NCI-H82 treated with DMSO at 0.1 percent for 48 hours (cell line): ENCODE measurements at regions not wholly inside any gene's neighbourhood (a gene's known extent, or its start where the extent isn't known, plus 50 kb on each side); places are given as distances from the start of the nearest gene placed in this dataset.
"Not testable (repeated sequence)": the region's sequence is repeated elsewhere in the genome, so short reads cannot be mapped to it uniquely, and the experiment has no call there.

Experiments
- DNase-seq: peaks from one replicate; lab custom pipeline; 2025; ENCODE audit not compliant: unreplicated experiment; lab: John Stamatoyannopoulos, UW

- no peak for DNase-seq
These were observed 481.4 kb downstream of the ADRA2A start for GRCh38 chr10:111558211-111558610.

- DNase-seq: no peak
These were observed 483.2 kb downstream of the ADRA2A start for GRCh38 chr10:111560027-111560426.

GRCh38 chr10:111561124-111561523 is 484.3 kb downstream of the ADRA2A start:
- no peak for DNase-seq

- DNase-seq: no peak
These were observed 488.7 kb downstream of the ADRA2A start for GRCh38 chr10:111565542-111565941.

DNA sequence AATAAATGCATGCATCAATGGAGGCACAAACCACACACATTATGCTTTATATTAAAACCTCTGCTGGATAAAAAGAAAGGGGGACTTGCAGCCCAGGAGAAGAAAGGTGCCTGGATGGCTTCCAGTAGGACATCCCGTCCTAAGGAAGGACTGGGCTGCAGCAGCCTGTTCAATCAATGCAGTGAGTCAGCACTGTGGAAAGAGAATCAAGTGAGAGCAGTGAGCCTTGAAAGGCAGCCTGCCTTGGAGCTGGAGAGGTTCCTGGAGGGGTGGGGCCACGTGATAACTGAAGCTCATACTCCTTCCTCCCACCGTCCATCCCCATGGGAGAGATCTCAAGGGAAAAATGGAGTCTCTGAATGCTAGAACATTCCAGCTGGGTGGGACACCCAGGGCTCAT is 501.2 kb downstream of the ADRA2A start:
- DNase-seq: no peak

DNA sequence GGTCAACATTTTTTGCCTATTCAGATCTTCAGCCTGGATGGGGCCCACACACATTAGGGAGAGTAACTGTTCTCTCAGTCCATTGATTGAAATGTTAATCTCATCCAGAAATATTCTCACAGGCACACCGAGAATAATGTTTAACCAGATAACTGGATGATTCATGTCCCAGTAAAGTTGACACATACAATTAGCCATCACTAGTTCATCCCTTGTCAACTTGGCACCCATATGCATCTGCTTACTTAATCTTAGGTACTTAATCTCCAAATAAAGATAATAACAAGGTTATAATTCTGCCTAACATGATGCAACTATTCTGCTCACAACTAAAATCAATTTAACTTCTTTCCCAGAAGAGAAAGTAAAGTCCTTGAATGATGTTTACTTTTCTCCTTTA is 502.6 kb downstream of the ADRA2A start:
- DNase-seq: peak; percentile 55

GRCh38 chr10:111590703-111591102 is 513.9 kb downstream of the ADRA2A start:
- DNase-seq: no peak

DNA sequence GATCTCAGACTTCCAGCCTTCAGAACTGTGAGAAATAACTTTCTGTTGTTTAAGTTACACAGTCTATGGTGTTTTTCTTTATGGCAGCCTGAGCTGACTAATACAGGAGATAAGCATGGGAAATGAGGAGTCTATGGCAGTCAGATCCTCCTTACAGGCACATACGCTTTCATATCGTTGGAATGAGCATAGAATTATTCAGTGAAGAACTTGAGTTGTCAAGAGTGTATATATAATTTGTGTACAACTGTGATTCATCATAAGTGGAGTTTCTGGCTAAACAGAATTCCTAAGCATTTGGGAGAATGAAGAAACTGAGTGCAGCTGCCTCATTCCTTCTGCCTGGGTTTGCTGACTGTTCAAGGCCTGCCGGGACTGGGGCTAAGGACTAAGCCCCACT is 516.7 kb downstream of the ADRA2A start:
- DNase-seq: no peak

GRCh38 chr10:111595173-111595572 is 518.3 kb downstream of the ADRA2A start:
- no peak for DNase-seq

DNA sequence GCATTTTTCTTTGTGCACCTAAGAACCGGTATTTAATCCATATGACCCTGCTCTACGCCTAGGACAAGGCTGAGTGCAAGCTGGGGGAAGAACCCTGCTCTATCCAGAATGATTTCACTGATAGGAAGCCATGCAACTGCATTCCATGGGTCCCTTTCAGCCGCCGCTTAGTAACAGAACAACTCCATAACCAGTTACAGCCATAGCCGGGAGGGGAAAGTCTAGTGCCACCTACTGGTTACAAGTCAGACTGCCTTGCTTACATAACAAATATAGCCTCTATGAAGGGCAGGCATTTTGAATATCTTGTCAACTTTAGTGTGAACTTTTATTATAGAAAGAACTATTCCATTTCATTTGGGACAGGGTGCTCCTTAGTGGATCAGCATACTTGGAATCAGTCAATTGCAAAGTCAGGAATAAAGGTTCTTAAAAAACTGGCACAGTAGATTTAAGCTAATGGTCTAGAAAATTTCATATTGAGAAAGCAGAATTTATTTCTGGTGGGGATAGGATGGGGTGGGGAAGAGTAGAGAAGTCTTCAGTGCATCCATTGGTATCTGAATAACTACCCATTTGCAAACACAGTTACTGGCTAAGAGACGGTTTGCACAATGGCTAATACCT is 521.7 kb downstream of the ADRA2A start:
- DNase-seq: peak; percentile 57

GRCh38 chr10:111599943-111600342 is 523.1 kb downstream of the ADRA2A start:
- DNase-seq: no peak

DNA sequence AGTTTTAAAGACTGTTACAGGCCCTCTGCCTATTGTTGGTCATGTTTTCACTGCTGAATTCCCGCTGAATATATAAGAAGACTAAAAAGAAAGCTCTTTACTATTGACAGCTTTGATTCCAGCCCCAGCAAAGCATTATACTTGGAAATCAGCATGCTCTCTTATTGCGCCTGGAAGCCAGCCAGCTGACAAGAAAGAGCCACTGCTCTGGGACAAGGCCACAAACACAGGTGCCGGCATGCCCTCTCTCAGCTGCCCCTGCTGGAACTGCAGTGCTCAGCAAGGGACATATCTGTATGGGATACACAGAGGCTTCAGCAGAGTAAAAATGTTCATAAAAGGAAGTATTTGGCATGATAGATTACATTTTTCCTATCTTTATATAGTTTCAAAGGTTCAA is 523.9 kb downstream of the ADRA2A start:
- DNase-seq: no peak

DNA sequence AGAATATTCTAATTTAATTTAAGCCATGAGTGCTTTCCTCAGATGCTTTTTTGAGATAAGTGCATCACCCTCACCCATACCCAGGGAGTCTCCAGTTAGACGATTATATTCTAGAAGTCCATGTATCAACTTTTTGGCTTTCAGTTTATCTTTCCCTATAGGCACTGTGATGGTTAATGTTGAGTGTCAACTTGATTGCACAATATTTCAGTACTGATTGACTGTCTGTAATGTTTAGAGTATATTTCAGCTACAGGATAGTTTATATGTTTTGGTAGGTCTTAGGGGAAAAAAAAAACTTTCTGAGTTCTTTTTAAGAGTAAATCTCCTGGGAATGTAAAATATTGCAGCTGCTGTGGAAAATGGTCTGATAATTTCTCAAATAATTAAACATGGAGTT is 535.4 kb downstream of the ADRA2A start:
- DNase-seq: no peak

DNA sequence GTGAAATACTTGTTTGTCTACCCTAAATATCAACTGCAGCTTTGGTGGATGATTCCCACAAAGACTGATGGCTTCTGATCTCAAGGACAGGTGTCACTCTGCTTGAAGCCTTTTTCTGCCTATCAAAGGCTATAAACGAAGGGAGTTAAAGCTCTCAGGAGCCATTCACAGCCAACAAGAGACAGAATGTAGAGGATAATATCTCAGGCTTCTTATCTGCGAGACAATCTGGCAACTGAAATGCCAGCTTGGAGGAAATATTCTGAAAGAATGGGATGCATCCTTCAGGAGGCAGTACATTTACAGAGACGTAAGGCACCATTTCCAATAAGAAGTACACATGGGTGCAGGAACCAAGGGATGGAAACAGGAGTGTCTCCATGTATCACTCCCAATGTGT is 549.4 kb downstream of the GPAM start:
- DNase-seq: no peak

GRCh38 chr10:111646021-111646420 is 537.5 kb downstream of the GPAM start:
- no peak for DNase-seq

- no peak for DNase-seq
These were observed 535.5 kb downstream of the GPAM start for GRCh38 chr10:111648046-111648445.

GRCh38 chr10:111649080-111649479 is 534.5 kb downstream of the GPAM start:
- not testable (repeated sequence) for DNase-seq

DNA sequence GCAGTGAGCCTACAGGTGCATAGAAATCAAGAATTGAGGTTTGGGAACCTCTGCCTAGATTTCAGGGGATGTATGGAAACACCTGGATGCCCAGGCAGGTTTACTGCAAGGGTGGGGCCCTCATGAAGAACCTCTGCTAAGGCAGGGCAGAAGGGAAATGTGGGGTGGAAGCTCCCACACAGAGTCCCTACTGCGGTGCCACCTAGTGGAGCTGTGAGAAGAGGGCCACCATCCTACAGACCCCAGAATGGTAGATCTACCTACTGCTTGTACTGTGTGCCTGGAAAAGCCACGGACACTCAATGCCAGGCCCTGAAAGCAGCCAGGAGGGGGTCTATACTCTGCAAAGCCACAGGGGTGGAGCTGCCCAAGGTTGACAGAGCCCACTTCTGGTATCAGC is 533.5 kb downstream of the GPAM start:
- no peak for DNase-seq

- no peak for DNase-seq
These were observed 527.5 kb downstream of the GPAM start for GRCh38 chr10:111656066-111656465.

- no peak for DNase-seq
These were observed 505.8 kb downstream of the GPAM start for GRCh38 chr10:111677759-111678158.

DNA sequence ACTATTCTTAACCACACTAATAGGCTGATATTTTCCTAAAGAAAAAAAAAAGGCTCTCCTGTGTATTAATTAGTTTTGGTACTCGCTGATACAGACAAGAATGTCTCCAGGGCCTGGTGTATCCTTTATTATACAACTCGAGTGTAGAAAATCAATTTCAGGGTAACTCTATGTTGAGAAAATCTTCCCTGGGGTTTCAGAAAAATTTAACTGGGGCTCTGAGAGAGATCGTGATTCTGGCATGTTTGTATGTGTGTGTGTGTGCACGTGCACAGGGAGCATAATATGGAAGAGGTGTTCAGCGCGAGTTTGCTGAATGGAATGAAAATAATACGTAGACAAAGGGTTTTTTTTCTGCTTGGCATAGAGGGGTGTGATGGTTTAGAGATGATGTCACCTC is 496.8 kb downstream of the GPAM start:
- no peak for DNase-seq

- DNase-seq: no peak
These were observed 484.9 kb downstream of the GPAM start for GRCh38 chr10:111698711-111699110.

GRCh38 chr10:111703986-111704385 is 479.6 kb downstream of the GPAM start:
- no peak for DNase-seq

GRCh38 chr10:111705021-111705420 is 478.5 kb downstream of the GPAM start:
- no peak for DNase-seq
